ENCODE measurements at regions not wholly inside any gene's neighbourhood (a gene's known extent, or its start where the extent isn't known, plus 50 kb on each side); places are given as distances from the start of the nearest gene placed in this dataset.
"Not testable (repeated sequence)": the region's sequence is repeated elsewhere in the genome, so short reads cannot be mapped to it uniquely, and the experiment has no call there.

DNA sequence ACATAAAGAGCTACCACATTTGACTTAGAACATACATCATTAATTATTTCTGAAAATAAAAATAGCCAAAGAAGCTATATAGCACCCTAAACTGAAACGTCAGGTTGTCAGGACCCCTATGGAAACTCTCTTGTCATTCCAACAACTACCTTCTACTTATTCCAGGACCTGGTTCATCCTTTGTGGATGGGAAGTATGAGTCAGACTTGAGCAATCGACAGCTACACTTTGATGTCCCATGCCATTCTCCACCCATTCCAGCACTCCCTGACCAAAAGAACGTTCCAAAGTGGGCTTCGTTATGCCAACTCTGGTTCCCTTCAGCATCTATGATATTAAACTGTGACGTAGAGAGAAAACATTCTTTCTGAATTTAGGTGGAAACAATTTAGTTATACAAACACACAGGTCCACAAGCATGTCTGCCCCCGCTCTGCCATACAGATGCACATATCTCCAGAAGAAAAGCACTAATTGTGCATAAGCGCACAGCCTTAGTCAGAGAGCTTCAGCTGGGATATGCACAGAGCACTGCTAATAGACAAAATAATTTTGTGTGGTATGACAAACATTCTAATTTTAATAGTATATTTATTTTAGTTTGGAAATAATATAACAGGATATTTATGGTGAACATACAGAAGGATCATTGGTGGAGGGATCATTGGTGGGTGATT is 723.1 kb upstream of the B3GALT2 start:
- DNase-seq (ENCODE audit: low spot score): no peak

DNA sequence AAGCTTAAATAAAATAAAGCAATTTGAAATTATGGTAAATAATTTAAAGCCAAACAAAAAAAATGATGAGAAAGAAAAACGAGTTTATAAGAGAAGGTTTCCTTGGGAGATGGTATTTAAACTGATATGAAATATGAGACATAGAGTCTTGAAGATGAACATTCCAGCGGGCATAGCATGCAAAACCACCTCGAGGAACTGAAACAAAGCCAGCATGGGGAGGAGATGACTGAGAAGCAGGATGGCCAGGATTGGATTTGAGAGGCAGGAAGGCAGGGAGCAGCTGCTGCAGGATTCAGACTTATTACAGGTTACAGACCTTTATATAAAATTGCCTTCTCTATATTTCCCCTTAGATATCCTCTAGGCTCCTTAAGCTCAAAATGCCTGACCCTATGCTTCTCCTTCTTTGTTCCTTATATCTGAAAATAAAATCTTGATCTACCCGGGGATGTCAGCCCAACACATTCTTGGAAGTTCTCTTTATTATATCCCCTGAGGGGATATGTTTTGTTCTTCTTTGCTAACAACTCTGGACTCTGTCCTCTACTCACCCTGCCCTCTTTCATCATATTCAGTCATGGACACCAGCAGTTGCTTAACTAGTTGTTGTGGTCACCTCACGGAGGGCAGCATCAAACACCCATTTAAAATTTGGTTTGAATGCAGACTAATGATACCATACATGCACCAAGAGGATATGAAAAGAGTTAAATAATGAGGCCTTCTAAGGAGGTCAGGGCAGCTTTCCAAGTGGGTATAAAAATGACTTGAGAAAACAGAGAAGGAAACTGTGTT is 719.1 kb upstream of the B3GALT2 start:
- no peak for DNase-seq (ENCODE audit: low spot score)

DNA sequence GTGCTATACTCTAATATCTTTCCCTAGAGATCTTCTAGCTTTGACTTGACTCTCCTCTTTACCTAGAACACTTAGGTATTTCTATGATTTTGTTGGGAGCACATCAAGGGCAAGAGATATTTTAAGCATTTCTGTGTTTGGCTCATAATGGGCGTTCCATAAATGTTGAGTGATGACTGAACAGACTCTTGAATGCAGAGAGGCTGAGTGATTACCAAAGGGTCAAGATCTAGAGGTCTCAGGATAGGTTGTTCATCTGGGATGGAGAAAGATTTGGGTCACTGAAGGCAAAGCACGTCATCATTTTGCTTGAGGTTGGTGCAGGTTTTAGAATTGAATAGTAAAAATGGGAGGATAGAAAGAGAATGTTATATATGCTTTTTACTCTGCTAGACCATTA is 705.4 kb upstream of the B3GALT2 start:
- no peak for DNase-seq (ENCODE audit: low spot score)

DNA sequence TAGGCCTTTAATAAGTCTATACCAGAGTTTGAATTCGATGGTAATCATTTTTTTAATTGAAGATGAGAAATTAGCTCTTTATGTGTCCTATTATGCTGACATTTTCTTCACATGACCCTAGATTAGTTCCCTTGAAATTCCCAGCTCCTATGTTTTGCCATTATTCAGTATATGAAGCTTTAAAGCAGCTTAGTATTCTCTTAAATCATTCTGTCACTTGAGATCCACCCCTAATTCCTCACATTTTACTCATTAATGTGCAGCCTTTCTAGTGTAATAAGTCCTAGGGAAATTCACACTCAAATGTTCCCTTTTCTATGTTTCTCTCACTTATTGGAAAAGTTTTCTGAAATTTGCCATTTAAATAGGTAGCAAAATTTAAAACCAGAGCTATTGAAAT is 704.5 kb upstream of the B3GALT2 start:
- no peak for DNase-seq (ENCODE audit: low spot score)

DNA sequence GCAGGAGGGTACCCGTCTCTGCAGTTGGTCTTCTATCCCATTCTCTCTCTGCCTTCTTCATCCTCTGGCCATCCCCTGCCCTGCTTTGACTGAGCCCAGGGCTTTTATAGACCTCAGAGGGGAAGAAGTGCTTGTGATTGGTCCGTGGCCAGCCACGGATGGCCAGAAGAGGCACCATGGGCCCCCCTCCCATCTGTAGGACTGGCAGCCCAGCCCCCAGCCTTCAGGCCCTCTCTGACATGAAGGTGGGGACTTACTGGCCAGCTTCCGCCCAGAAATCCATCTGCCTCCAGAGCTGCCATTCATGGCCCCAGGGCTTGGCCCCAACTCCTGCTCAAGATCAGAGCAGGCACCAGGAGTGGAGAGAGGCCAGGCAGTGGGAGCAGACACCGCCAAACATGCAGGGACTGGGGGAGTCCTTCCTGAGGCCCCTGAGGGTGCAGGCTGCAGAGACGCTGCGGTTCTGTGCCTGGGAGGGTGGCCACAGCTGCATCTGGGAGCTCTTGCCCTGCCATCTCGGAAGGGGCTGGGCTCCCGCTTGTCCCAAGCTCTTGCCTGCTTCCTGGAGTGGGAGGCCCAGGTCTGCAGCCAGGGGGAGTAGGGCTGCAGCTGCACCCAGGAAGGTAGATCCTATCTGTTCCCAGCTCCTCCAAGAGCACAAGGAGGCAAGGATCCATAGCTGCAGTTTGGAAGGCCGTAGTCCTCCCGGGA is 698.6 kb upstream of the B3GALT2 start:
- DNase-seq (ENCODE audit: low spot score): no peak

DNA sequence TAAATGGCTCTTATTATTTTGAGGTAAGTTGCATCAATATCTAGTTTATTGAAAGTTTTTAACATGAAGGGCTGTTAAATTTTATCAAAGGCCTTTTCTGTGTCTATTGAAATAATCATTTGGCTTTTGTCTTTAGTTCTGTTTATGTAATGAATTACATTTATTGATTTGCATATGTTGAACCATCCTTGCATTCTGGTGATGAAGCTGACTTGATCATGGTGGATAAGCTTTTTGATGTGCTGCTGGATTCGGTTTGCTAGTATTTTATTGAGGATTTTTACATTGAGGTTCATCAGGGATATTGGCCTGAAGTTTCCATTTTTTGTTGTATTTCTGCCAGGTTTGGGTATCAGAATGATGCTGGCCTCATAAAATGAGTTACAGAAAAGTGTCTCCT is 691.5 kb upstream of the B3GALT2 start:
- DNase-seq (ENCODE audit: low spot score): not testable (repeated sequence)

DNA sequence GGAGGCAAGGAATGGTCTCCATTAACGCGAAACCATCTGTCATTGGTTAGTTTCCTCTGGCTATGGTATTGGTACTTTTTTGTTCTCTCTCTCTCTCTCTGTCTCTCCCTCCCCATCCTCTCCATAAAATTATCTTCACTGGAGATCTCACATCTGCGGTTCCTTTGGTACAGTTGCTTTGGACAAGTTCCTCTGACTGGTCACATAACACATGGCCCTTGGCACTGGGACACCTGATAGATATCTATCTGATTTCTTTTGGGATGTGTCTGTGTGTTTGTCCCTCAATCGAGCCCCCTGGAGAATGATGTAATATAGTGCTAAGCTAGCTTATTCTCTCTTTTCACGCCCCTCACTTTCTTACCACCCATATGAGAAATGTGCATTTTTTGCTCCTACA is 682.0 kb upstream of the B3GALT2 start:
- no peak for DNase-seq (ENCODE audit: low spot score)

DNA sequence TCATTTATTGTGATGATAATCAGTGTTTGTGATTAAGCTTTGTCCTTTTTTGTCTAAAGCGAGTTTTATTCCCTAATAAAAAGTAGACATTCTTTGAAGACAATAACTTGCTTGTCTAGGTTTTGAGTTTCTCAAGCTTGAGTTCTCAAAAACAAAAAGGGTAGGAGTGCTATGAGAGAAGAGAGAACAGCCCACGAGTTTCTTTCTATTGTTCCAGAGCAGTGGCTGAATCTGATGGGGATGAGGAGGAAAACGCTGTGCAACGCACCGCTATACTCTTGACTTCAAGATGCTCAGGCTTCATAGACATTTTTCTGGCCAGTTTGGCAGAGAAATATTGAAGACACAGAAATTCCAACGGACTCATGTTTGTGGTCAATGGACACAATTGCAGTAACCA is 669.8 kb upstream of the B3GALT2 start:
- DNase-seq (ENCODE audit: low spot score): no peak

DNA sequence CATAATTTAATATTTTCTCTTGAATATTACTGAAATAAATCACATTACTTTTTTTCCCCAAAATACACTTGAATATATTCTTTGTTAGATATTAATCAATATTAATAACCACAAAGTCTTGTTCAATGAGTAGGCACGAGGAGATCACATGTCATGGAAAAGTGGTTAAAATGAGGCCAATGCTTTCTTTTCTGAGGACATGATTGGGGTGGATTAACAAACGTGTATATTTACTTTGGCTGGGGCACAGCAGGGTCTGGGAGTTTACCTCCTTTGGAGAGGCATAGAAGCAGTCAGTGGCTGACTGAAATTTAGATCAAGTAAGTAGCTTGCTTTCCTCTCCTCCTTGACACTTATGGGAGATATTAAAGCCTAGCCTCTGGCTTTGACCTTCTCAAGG is 664.3 kb upstream of the B3GALT2 start:
- no peak for DNase-seq (ENCODE audit: low spot score)

DNA sequence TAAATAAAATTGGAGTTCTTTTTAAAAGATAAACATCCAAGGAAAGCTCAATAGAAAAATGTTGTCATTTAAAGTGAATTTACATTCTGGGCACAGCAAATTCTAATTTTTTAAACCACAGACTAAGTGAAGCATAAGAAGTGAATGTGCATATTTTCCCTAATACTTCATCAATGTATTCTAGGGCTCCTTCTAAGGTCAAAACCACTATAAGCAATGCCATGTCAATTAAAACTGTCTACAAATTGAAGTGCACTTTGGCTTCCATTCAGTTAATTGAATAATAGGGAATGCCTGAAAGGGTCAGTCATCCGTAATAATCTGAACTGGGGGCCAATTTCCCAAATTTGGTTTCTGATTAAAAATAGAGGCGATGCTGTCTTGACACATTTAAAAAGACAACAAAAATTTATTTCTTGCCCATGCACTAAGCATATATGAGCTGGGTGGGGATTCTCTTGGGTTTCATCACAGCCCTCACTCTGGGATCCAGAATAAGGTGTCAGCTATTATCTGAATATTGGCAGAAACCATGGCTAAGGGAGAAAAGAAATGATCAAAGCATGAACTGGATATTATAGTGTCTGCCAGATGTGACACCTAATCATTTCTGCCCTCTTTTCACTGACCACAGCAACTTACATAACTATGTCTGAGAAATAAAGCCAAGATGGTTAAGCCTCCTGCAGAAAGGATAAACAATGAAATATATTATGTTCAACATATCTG is 660.6 kb upstream of the B3GALT2 start:
- no peak for DNase-seq (ENCODE audit: low spot score)

DNA sequence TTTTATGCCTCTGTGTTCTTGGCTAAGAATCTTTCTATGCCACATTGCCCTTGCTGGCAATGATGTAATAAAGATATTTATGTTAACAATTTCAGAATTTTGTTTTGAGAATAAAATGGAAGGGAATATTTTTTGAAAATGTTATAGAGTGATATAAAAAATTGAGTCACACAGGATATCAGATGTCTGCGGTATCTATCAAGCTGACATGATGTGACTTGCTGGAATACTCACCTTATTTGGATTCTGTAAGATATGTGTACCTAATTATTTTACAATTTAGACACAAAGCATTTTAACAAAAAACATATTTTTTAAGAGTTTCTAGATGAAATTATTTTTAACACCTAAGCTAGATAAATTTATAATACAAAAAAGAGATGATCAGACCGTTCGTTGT is 660.0 kb upstream of the B3GALT2 start:
- DNase-seq (ENCODE audit: low spot score): no peak

DNA sequence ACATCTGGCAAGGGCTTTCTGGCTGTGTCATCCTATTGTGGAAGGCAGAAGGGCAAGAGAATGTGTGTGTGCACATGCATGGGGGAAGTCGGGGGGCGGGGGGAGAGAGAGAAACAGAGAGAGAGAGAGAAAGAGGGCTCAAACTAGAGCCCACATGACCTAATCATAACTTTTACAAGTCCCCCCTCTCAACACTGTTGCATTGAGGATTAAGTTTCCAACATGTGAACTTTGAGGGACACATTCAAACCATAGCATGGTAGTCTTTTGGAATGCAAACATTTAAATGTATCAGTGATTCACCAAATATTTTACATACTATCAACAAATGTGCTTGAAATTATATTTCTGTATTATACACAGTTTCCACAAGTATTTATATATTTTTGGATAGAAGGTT is 655.4 kb upstream of the B3GALT2 start:
- no peak for DNase-seq (ENCODE audit: low spot score)

DNA sequence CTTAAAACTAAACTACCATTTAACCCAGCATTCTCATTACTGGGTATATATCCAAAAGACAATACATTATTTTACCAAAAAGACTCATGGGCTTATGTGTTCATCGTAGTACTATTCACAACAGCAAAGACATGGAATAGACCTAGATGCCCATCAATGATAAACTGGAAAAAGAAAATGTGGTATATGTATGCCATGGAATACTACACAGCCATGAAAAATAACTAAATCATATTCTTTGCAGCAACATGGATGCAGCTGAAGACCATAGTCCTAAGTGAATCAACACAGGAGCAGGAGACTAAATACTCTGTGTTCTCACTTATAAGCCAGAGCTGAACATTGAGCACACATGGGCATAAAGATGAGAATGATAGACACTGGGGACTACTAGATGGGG is 645.1 kb upstream of the B3GALT2 start:
- no peak for DNase-seq (ENCODE audit: low spot score)

DNA sequence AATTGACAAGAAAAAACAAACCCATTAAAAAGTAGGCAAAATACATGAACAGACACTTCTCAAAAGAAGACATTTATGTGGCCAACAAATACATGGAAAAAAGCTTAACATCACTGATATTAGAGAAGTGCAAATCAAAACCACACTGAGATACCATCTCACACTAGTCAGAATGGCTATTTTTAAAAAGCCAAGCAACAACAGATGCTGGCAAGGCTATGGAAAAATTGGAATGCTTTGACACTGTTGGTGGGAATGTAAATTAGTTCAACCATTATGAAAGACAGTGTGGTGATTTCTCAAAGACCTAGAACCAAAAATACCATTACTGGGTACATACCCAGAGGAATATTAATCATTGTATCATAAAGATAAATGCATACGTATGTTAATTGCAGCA is 641.1 kb upstream of the B3GALT2 start:
- DNase-seq (ENCODE audit: low spot score): no peak

DNA sequence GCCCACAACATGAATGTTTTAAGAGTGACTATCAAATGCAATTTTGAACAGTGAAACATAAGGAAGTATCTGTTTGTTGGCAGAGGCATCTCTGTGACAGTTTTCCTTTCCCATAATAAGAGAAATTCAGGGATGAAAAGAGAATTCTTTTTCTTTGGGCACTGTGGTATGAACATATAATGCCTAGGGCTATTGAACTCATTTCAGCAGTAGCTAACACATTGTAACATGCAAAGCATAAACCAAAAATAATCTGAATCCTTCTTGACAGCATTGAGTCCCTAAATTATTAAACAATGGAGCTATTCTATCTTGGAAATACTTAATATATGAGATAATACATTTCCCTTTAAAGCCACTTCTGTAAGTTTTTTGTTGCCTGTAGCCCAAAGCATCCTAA is 633.0 kb upstream of the B3GALT2 start:
- DNase-seq (ENCODE audit: low spot score): no peak

DNA sequence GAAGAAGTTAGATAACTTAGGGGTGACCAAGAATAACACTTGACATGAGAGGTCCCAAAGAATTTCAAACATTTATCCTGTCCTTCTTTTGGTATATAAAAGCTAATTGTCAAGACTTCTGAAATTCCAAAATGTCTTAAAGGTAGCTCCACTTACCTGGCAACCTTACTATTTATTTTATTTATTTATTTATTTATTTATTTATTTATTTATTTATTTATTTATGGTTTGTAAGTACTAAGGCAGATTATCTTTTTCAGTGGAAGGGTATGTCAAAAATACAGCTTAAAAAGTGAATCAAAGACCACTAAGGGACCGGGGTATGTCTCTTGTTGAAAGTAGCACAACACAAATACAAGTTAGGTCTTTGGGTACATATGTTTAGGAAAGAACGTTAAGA is 620.8 kb upstream of the B3GALT2 start:
- DNase-seq (ENCODE audit: low spot score): no peak

DNA sequence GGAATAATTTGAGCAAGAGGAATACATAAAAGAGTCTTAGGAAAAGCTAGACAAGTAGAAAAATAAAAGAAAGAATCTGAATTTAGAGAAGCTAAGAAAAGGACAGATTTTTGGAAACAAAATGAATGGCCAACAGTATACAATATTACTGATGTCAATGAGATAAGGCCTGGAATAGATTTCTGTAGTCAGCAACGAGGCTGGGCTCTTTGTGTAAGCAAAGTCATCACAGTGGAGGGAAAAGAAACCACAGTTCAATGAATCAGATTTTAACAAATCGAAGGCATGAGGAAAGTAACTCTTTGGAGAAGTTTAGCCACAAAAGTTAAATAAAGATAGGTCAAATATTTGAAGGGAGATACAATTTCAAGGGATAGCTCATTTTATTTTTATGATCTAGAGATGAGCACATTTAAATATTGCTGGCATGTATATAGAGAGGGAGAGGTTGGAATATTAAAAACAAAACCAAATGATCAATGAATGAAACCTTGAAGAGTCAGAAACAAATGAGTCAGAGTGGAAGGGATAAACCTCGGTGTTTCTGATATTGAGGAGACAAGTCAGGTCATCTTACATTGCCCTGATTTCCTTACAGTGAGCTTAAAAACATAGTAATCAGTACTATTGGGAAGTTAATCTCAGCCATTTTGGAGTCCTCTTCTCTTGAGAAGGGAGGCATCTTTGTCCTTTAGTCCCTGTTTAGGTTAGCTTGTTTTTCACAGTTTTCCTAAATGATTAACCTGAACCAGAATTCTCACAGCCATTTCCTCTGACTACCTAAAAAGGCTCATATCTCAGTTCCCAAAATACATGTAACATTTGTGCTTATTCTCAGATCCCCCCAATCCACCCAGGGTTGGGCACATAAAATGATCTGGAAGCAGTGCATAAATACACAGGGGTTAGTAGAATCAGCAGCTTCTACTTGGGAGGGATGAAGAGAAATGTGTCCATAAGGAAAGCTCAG is 620.0 kb upstream of the B3GALT2 start:
- no peak for DNase-seq (ENCODE audit: low spot score)

DNA sequence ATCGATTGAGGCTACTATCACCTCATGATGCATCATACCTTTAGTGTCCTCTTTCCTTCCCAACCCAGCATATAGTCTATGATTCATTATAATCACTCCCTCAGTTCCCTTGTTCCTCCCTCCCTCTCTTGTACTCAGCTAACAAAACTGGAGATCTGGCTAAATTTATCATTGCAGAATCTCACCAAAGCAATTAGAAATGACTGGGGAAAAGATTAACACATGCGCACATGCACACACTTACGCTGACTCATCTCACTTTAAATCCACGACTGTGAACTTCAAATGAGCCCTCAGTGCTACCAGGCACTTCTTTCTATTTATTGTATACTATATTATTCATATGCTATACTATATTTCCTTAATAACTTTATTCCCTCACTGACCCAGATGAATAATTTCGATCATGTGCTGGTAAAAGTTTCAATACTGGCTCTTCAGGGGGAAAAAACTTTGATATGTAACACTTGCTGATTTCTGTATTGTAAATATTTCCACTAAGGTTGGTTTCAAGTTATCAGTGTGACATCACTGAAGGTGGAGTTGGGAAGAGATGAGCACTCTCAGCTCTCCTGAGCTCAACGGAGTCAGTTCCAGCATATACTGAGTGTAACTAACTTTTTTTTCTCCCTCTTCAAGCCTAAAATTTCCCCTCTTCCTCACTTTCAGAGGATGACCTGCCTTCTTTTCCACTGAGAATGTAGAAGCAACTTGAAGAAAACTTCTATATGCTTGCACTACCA is 613.7 kb upstream of the B3GALT2 start:
- DNase-seq (ENCODE audit: low spot score): no peak

DNA sequence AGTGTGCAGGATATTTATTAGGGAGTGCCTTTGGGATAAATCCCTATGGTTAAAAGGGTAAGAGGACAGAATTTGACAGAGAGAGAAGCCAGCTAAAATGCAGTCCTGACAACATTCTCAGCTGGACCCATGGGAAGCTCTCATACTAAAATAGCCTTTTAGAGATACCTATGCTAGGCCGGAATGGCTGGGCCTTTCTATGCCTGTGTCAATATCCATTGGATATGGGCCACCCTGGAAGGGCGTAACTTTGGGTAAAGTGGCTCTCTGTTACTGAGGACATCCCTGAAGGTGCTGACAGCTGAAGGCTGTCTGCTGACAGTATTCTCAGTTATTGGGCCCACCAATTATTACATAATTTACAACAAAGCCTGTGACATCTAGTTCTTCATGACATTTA is 613.0 kb upstream of the B3GALT2 start:
- DNase-seq (ENCODE audit: low spot score): no peak

DNA sequence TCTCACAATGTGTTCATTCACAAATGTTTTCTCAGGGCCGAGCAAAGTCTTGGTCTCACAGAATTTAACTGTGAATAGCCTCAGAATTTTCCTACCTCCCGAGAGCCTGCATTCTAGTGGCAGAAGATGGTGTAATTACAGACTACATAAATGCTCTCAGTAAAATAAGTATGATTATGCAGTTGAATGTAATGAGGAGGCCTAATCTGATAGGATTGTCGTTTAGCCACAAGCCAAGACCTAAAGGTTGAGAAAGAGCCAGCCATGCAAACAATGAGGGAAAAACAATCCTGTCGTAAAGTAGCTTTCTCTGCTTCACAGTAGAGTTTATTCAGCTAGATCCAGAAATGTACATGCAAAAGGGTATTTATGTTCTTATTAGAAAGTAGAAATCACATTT is 607.8 kb upstream of the B3GALT2 start:
- no peak for DNase-seq (ENCODE audit: low spot score)

DNA sequence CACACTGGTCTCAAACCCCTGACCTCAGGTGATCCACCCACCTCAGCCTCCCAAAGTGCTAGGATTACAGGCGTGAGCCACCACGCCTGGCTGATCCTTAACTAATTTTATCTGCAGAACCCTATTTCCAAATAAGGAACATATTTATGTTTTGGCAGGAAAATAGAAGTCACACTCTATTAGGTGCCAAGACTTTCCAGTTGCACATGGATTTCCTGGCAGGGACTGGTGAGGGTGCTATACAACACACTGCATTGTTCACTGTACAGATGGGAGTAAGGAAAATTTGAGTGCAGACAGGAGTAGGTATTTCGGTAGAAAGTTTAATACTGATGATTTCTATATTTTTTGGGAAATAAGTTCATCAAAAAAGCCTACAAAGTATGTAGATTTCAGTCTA is 605.3 kb upstream of the B3GALT2 start:
- DNase-seq (ENCODE audit: low spot score): no peak

Measured in NAMALWA (cell line).